HCT116 (cell line): ENCODE measurements at regions not wholly inside any gene's neighbourhood (a gene's known extent, or its start where the extent isn't known, plus 50 kb on each side); places are given as distances from the start of the nearest gene placed in this dataset.

ENCODE experiments used
- CEBPB ChIP-seq: IDR thresholded peaks from 2 replicates; pipeline ENCODE4 v1.6.1; 2012; ENCODE audit warnings: low read depth
- CTCF ChIP-seq, 3 experiments: fragments of 200-600 bp in 1 of 3; sonication (generic) in 1 of 3; IDR thresholded peaks in 2 of 3; conservative IDR thresholded peaks in 1 of 3; 2 replicates each; pipeline ENCODE4 v1.5.1; 2012 to 2017; ENCODE audit warnings: low read depth in 2 of 3, low read length in 2 of 3, antibody characterized with exemption in 1 of 3, borderline replicate concordance in 1 of 3, control low read depth in 1 of 3, mild to moderate bottlenecking in 1 of 3, mixed read lengths in 1 of 3, mixed run types in 1 of 3, moderate library complexity in 1 of 3; ENCODE audit not compliant: insufficient read depth in 1 of 3
- EGR1 ChIP-seq: IDR thresholded peaks from 2 replicates; pipeline ENCODE4 v1.6.1; 2012; ENCODE audit warnings: low read depth
- EZH2 ChIP-seq: fragments of 200-600 bp; sonication (generic); IDR thresholded peaks from 2 replicates; pipeline ENCODE4 v1.6.1; 2017; ENCODE audit warnings: antibody characterized with exemption, mixed run types
- MAX ChIP-seq: IDR thresholded peaks from 2 replicates; pipeline ENCODE4 v1.6.1; 2012
- POLR2A ChIP-seq: IDR thresholded peaks from 2 replicates; pipeline ENCODE4 v1.7.0; 2011; ENCODE audit warnings: borderline replicate concordance; ENCODE audit not compliant: insufficient read depth, insufficient read length; ENCODE audit errors: extremely low read depth
- POLR2AphosphoS5 ChIP-seq: IDR thresholded peaks from 2 replicates; pipeline ENCODE4 v1.6.1; 2011; ENCODE audit warnings: mild to moderate bottlenecking, low read depth, low read length, moderate library complexity
- YY1 ChIP-seq: IDR thresholded peaks from 2 replicates; pipeline ENCODE4 v1.6.1; 2011; ENCODE audit warnings: low read length, low read depth, moderate library complexity, mild to moderate bottlenecking; ENCODE audit not compliant: insufficient replicate concordance; ENCODE audit errors: extremely low read depth
- TF ChIP-seq, protein P1 (sequence below): IDR thresholded peaks from 2 replicates; pipeline ENCODE4 v1.6.1; 2011; ENCODE audit warnings: mild to moderate bottlenecking, low read length, moderate library complexity; ENCODE audit not compliant: insufficient replicate concordance; ENCODE audit errors: extremely low read depth
- TF ChIP-seq, protein P2 (sequence below): IDR thresholded peaks from 2 replicates; pipeline ENCODE4 v1.6.1; 2012; ENCODE audit warnings: low read depth

DNA sequence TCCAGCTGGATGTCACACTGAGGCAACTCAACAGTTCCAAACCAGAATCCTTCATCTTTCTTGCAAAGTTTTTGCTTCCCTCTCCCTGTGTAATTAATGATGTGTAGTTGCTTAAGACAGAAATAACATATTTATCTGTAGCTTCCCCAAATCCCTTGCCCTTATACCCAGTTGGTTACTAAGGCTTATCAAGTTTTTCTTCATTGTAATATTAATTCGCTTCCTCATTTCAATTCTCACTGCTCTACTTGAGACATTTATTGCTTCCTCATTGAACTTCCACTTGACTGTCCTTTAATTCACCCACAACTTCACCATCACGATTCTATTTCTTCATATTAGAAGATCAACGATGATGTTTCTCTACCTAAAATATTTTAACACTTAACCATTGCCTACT lies 386.6 kb upstream of the CPEB2 start:
- TF ChIP-seq, protein P1, sequence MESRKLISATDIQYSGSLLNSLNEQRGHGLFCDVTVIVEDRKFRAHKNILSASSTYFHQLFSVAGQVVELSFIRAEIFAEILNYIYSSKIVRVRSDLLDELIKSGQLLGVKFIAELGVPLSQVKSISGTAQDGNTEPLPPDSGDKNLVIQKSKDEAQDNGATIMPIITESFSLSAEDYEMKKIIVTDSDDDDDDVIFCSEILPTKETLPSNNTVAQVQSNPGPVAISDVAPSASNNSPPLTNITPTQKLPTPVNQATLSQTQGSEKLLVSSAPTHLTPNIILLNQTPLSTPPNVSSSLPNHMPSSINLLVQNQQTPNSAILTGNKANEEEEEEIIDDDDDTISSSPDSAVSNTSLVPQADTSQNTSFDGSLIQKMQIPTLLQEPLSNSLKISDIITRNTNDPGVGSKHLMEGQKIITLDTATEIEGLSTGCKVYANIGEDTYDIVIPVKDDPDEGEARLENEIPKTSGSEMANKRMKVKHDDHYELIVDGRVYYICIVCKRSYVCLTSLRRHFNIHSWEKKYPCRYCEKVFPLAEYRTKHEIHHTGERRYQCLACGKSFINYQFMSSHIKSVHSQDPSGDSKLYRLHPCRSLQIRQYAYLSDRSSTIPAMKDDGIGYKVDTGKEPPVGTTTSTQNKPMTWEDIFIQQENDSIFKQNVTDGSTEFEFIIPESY, result no peak
- no peak for TF ChIP-seq EGR1
- TF ChIP-seq CTCF (IDR thresholded peaks at IDR 0.05 in 2 of 3, conservative IDR thresholded peaks at IDR 0.05 in 1 of 3; ENCODE audit: borderline replicate concordance in 1 of 3, insufficient read depth in 1 of 3, low read depth in 2 of 3, low read length in 2 of 3), result no peak
- no peak for TF ChIP-seq YY1
- no peak for TF ChIP-seq EZH2
- TF ChIP-seq, protein P2, sequence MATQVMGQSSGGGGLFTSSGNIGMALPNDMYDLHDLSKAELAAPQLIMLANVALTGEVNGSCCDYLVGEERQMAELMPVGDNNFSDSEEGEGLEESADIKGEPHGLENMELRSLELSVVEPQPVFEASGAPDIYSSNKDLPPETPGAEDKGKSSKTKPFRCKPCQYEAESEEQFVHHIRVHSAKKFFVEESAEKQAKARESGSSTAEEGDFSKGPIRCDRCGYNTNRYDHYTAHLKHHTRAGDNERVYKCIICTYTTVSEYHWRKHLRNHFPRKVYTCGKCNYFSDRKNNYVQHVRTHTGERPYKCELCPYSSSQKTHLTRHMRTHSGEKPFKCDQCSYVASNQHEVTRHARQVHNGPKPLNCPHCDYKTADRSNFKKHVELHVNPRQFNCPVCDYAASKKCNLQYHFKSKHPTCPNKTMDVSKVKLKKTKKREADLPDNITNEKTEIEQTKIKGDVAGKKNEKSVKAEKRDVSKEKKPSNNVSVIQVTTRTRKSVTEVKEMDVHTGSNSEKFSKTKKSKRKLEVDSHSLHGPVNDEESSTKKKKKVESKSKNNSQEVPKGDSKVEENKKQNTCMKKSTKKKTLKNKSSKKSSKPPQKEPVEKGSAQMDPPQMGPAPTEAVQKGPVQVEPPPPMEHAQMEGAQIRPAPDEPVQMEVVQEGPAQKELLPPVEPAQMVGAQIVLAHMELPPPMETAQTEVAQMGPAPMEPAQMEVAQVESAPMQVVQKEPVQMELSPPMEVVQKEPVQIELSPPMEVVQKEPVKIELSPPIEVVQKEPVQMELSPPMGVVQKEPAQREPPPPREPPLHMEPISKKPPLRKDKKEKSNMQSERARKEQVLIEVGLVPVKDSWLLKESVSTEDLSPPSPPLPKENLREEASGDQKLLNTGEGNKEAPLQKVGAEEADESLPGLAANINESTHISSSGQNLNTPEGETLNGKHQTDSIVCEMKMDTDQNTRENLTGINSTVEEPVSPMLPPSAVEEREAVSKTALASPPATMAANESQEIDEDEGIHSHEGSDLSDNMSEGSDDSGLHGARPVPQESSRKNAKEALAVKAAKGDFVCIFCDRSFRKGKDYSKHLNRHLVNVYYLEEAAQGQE, result no peak
- TF ChIP-seq MAX, result no peak
- no peak for TF ChIP-seq POLR2AphosphoS5
- TF ChIP-seq POLR2A, result no peak
- no peak for TF ChIP-seq CEBPB
